Spinal cord (tissue), 9 donors: ENCODE measurements at regions not wholly inside any gene's neighbourhood (a gene's known extent, or its start where the extent isn't known, plus 50 kb on each side); places are given as distances from the start of the nearest gene placed in this dataset.
A peak's percentile ranks its signal among the peaks of the same experiment; 100 is the strongest.

Experiments used
- DNase-seq, 6 donors: peaks; one replicate each; pipeline versions ENCODE4 v3.0.0 to v3.0.0-alpha.2; 2013 to 2015; ENCODE audit warnings: low spot score in 6 of 6, low read depth in 4 of 6
- H3K27ac ChIP-seq: one replicate; pipeline ENCODE4 v1.5.1; 2013; ENCODE audit warnings: low read depth, low read length, control low read depth
- H3K27me3 ChIP-seq: one replicate; pipeline ENCODE4 v1.6.1; 2013; ENCODE audit warnings: low read length; ENCODE audit not compliant: control insufficient read depth, insufficient read depth
- H3K36me3 ChIP-seq: one replicate; pipeline ENCODE4 v1.6.1; 2013; ENCODE audit warnings: low read length; ENCODE audit not compliant: control insufficient read depth, insufficient read depth
- H3K4me1 ChIP-seq: one replicate; pipeline ENCODE4 v1.6.1; 2013; ENCODE audit warnings: low read length; ENCODE audit not compliant: control insufficient read depth, insufficient read depth
- H3K4me3 ChIP-seq: one replicate; pipeline ENCODE4 v1.5.1; 2013; ENCODE audit warnings: low read depth, low read length, control low read depth
- H3K9me3 ChIP-seq: one replicate; pipeline ENCODE4 v1.6.1; 2013; ENCODE audit warnings: low read length; ENCODE audit not compliant: control insufficient read depth, insufficient read depth
- WGBS: methylation state at CpG from one replicate; pipeline ENCODE4 v1.1.5; 2013; ENCODE audit warnings: missing lambda C conversion rate; ENCODE audit not compliant: insufficient coverage; 5-methylcytosine and 5-hydroxymethylcytosine counted together
- donor health status: healthy.

DNA sequence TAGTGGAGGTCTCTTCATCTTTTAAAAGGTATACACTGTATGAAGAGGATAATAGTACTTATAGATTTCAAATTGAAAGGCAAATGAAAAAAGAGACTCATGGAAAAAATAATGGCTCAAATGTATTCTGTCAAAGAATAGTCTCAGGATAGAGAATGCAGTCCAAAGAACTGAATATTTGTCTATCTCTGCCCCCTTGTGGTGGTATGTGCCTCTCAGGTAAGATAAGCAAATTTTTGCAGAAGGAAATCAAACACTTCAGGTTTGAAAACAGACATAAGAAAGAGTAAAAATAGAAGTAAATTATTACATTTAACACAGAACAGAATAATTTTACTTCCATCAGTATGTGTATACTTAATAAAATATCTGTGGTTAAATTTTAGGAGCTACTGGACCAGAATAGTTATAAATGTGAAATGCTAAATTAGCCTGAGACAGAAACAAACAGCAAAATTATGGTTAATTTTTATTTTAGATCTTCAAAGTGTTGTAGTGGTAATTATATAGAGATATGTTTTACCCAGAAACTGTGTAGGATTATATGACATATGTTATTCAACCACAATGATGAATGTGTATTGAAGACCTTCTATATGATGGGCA, 164.4 kb upstream of the PALMD start:
- H3K27ac ChIP-seq = no peak overlapping the region
- H3K27me3 ChIP-seq = no peaks in the 10 kb centered on the region
- peak; percentile 44 to 96 (median 72) for DNase-seq

DNA sequence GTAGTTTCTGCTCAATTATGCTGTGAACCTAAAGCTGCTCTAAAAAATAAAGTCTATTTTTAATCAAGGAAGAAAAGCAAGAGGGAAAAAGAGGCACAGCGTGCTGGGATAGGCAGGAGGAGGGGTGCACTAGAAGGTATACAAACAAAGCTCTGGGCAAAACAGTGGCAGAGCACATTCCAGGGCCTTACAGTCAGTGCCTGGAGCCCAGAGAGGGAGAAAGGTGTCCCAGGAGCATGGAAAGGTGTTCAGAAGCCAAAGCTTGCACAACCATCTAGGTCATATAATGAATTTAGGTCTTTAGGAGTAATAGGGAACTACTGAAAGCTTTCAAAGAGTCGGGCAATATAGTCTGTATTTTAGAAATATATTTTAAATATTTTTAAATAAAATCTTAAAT, 163.6 kb upstream of the PALMD start:
- Histone ChIP-seq H3K4me1 (no peaks in the 10 kb centered on the region), H3K36me3 (no peaks in the 10 kb centered on the region), H3K27ac (no peak overlapping the region), H3K9me3 (no peaks in the 10 kb centered on the region), H3K4me3 (no peak overlapping the region), H3K27me3 (no peaks in the 10 kb centered on the region)
- DNase-seq = no peak
- WGBS = 71% methylated on average over 1 of the region's 2 CpGs

More for the DNA sequence above, 164.4 kb upstream of the PALMD start:
- no peaks in the 10 kb centered on the region for H3K36me3 ChIP-seq
- no peak overlapping the region for H3K4me3 ChIP-seq
- no peaks in the 10 kb centered on the region for H3K9me3 ChIP-seq
- no peaks in the 10 kb centered on the region for H3K4me1 ChIP-seq

DNA sequence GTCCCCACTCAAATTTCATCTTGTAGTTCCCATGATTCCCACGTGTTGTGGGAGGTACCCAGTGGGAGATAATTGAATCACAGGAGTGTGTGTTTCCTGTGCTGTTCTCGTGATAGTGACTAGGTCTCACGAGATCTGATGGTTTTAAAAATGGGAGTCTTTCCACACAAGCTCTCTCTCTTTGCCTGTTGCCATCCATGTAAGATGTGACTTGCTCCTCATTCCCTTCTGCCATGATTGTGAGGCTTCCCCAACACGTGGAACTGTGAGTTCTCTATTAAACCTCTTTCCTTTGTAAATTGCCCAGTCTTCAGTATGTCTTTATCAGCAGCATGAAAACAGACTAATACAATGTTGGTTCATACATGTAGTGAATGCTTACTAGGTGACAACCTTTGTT, 163.2 kb upstream of the PALMD start:
- 100% methylated on average over 1 of the region's 4 CpGs for WGBS
- no peak for DNase-seq
- H3K4me3 ChIP-seq = no peak overlapping the region
- H3K36me3 ChIP-seq = no peaks in the 10 kb centered on the region
- H3K9me3 ChIP-seq = no peaks in the 10 kb centered on the region
- H3K27me3 ChIP-seq = no peaks in the 10 kb centered on the region
- no peaks in the 10 kb centered on the region for H3K4me1 ChIP-seq
- H3K27ac ChIP-seq = no peak overlapping the region

DNA sequence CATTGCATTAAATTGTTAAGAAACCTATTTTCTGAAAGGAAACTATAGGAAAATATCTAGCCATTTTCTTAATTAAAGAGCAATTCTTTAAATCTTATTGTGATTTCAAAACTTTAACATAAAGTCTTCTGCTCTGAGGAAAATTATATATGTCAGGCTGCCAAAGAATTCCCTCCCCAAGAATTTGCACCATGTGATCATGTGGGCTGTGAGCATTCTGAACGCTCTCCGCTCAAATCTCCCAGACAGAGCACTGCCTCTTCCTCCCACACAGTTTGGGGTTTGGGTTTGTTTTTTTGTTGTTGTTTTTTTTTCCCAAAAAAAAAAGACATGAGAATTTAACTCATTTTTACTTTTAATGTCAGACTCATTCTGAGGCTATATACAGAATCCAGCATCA, 155.9 kb upstream of the PALMD start:
- DNase-seq = no peak
- Histone ChIP-seq H3K4me1 (no peaks in the 10 kb centered on the region), H3K27me3 (no peaks in the 10 kb centered on the region), H3K4me3 (no peak overlapping the region), H3K36me3 (no peaks in the 10 kb centered on the region), H3K27ac (no peak overlapping the region), H3K9me3 (no peaks in the 10 kb centered on the region)
- no CpG with 5 or more reads among the region's 2 CpGs for WGBS

DNA sequence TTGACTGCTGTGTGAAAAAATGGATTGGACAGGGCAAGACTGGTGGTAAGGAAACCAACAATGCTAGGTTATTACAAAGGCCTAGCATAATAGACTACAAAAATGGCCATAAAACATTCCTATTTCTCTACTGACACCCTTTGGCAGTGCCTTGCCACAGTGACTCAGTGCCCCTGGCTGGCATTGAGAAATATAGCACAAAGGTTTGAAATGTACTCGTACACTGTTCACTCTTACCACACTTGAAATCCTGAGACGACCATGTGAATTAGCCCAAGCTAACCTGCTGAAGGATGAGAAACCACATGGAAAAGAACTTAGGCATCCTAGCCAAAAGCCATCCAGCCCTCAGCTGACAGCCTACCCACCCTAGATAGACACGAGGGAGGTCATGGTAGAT, 149.8 kb upstream of the PALMD start:
- WGBS = 63% methylated on average over 2 of the region's 3 CpGs
- Histone ChIP-seq H3K36me3 (no peaks in the 10 kb centered on the region), H3K4me1 (no peaks in the 10 kb centered on the region)

GRCh38 chr1:99497690-99498089, 148.2 kb upstream of the PALMD start:
- DNase-seq = no peak
- H3K27me3 ChIP-seq = no peaks in the 10 kb centered on the region
- no peak overlapping the region for H3K4me3 ChIP-seq
- no peak overlapping the region for H3K27ac ChIP-seq
- no peaks in the 10 kb centered on the region for H3K4me1 ChIP-seq
- WGBS = no CpG with 5 or more reads among the region's 1 CpG
- H3K9me3 ChIP-seq = no peaks in the 10 kb centered on the region
- H3K36me3 ChIP-seq = no peaks in the 10 kb centered on the region

More for the DNA sequence above, 149.8 kb upstream of the PALMD start:
- H3K27me3 ChIP-seq = no peaks in the 10 kb centered on the region
- no peak overlapping the region for H3K4me3 ChIP-seq
- no peak for DNase-seq
- no peaks in the 10 kb centered on the region for H3K9me3 ChIP-seq
- no peak overlapping the region for H3K27ac ChIP-seq

DNA sequence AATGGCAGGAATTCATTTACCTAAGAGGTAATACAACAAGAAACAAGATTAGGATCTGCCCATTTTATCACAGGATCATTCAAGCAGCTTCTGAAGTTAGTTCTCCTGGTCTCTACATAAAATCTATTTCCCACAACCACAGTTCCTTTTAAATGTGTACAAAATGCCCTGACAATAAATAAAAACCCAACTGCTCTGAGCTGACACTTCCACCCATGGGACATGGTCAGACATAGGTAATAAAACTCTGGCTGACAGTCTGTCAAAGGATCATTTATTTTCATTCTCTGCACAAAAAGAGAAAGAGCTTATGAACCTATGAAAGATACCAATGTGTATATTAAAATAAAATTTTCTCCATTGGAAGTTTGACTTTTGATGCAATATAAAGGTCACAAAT, 145.4 kb upstream of the PALMD start:
- Histone ChIP-seq H3K27me3 (no peaks in the 10 kb centered on the region), H3K4me3 (no peak overlapping the region), H3K9me3 (no peaks in the 10 kb centered on the region), H3K4me1 (no peaks in the 10 kb centered on the region), H3K36me3 (no peaks in the 10 kb centered on the region), H3K27ac (no peak overlapping the region)
- DNase-seq = no peak

- no peaks in the 10 kb centered on the region for H3K9me3 ChIP-seq
- H3K27me3 ChIP-seq = no peaks in the 10 kb centered on the region
- H3K4me3 ChIP-seq = no peak overlapping the region
- DNase-seq = no peak
- H3K27ac ChIP-seq = no peak overlapping the region
- no peaks in the 10 kb centered on the region for H3K4me1 ChIP-seq
- H3K36me3 ChIP-seq = no peaks in the 10 kb centered on the region
- 88% methylated on average over 1 of the region's 1 CpG for WGBS
Observed at GRCh38 chr1:99501871-99502270, 144.0 kb upstream of the PALMD start.

GRCh38 chr1:99502400-99502799, 143.5 kb upstream of the PALMD start:
- Histone ChIP-seq H3K36me3 (no peaks in the 10 kb centered on the region), H3K27me3 (no peaks in the 10 kb centered on the region), H3K4me1 (no peaks in the 10 kb centered on the region), H3K4me3 (no peak overlapping the region), H3K9me3 (no peaks in the 10 kb centered on the region), H3K27ac (no peak overlapping the region)
- no peak for DNase-seq
- 100% methylated on average over 1 of the region's 3 CpGs for WGBS

DNA sequence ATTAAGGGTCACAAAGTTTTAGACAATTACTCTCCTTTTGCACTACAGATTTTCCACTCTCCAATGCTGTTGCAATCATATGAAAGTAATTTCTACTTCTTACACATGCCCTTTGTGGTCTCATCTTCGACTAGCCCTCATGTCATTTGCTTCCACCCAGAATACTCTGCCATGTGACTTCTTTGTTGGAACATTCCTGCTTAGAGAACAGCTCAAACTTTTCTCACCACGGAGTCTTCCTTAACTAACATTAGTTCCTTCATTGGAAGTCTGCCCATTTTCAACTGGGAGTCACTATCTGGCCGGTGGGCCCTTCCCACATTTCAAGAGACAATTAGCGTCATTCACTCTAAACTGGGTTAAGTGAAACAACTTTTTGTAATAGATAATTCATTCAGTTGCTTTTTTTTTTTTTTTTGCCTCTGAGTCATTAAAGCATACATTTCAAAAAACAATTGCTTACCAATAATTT, 142.6 kb upstream of the PALMD start:
- Histone ChIP-seq H3K9me3 (no peaks in the 10 kb centered on the region), H3K4me1 (no peaks in the 10 kb centered on the region), H3K27ac (no peak overlapping the region), H3K4me3 (no peak overlapping the region), H3K36me3 (no peaks in the 10 kb centered on the region), H3K27me3 (no peaks in the 10 kb centered on the region)
- DNase-seq = peak in 2 of 6 donors; percentile 29 to 32
- WGBS = 36% methylated on average over 1 of the region's 4 CpGs
